ENCODE measurements at regions not wholly inside any gene's neighbourhood (a gene's known extent, or its start where the extent isn't known, plus 50 kb on each side); places are given as distances from the start of the nearest gene placed in this dataset.

GRCh38 chr12:70982286-70982685, 61.7 kb upstream of the PTPRR start:
- no peaks in the 10 kb centered on the region for H3K36me3 ChIP-seq
- WGBS, 5 donors = 67 to 76% (median 71%) methylated on average over 2 of the region's 2 CpGs
- intact Hi-C loops (cut with DNase I; ENCODE audit: low total_unique reads) = no loop called here

GRCh38 chr12:70971001-70971794, 50.7 kb upstream of the PTPRR start:
- H3K9me3 ChIP-seq = no peaks in the 10 kb centered on the region
- WGBS, 5 donors = 77 to 83% (median 78%) methylated on average over 3 of the region's 3 CpGs
- H3K4me1 ChIP-seq = no peaks in the 10 kb centered on the region
- H3K27me3 ChIP-seq = no peaks in the 10 kb centered on the region
- H3K27ac ChIP-seq = no peak overlapping the region
- intact Hi-C loops (cut with DNase I; ENCODE audit: low total_unique reads) = no loop called here
- H3K4me3 ChIP-seq = no peak overlapping the region
- no peak for TF ChIP-seq POLR2AphosphoS5 (IDR thresholded peaks at IDR 0.05)
- TF ChIP-seq CTCF (IDR thresholded peaks at IDR 0.05) = no peak
- no peak for TF ChIP-seq EP300 (IDR thresholded peaks at IDR 0.05)
- TF ChIP-seq POLR2A (IDR thresholded peaks at IDR 0.05) = no peak
- DNase-seq = peak in 1 of 2 donors; percentile 35
- no peaks in the 10 kb centered on the region for H3K36me3 ChIP-seq

More at GRCh38 chr12:70982286-70982685, 61.7 kb upstream of the PTPRR start:
- no peak for DNase-seq
- H3K27ac ChIP-seq = no peak overlapping the region
- H3K9me3 ChIP-seq = no peaks in the 10 kb centered on the region
- no peaks in the 10 kb centered on the region for H3K4me1 ChIP-seq
- H3K4me3 ChIP-seq = no peak overlapping the region
- no peaks in the 10 kb centered on the region for H3K27me3 ChIP-seq
- TF ChIP-seq POLR2A (IDR thresholded peaks at IDR 0.05) = no peak
